GM13976 (cell line): ENCODE measurements at regions not wholly inside any gene's neighbourhood (a gene's known extent, or its start where the extent isn't known, plus 50 kb on each side); places are given as distances from the start of the nearest gene placed in this dataset.

ENCODE experiments used
- DNase-seq: peaks from one replicate; pipeline ENCODE4 v3.0.0; 2012; ENCODE audit warnings: low spot score
- CTCF ChIP-seq: IDR thresholded peaks from 2 replicates; pipeline ENCODE4 v1.5.1; 2012; ENCODE audit warnings: borderline replicate concordance, mild to moderate bottlenecking; ENCODE audit not compliant: insufficient read depth; ENCODE audit errors: extremely low read depth, missing control alignments, control extremely low read depth
- in situ Hi-C: fragments of 300-500 bp; cut with MboI; formaldehyde crosslinking; loops from one replicate; pipeline ENCODE4 v1.12.0; 2022; ENCODE audit warnings: low sequenced_read_pairs, mixed read lengths, inconsistent platforms; ENCODE audit not compliant: unreplicated experiment

- DNase-seq, result no peak
- in situ Hi-C loops, result no loop called here
- no peak for TF ChIP-seq CTCF
Measured at GRCh38 chr1:47684964-47685762, 247.3 kb downstream of the FOXD2 start.

GRCh38 chr1:47685763-47686066, 247.9 kb downstream of the FOXD2 start:
- DNase-seq, result no peak
- TF ChIP-seq CTCF, result no peak
- in situ Hi-C loops, result no loop called here

- TF ChIP-seq CTCF, result no peak
- no peak for DNase-seq
- in situ Hi-C loops, result no loop called here
Measured at GRCh38 chr1:47686731-47687630, 249.1 kb downstream of the FOXD2 start.

GRCh38 chr1:47687631-47688460, 250.0 kb downstream of the FOXD2 start:
- in situ Hi-C loops, result no loop called here
- TF ChIP-seq CTCF, result no peak

GRCh38 chr1:47688461-47689296, 250.8 kb downstream of the FOXD2 start:
- no peak for TF ChIP-seq CTCF
- in situ Hi-C loops, result no loop called here
- no peak for DNase-seq

More at GRCh38 chr1:47687631-47688460, 250.0 kb downstream of the FOXD2 start:
- no peak for DNase-seq

GRCh38 chr1:47689894-47690293, 252.1 kb downstream of the FOXD2 start:
- DNase-seq, result no peak
- no peak for TF ChIP-seq CTCF
- in situ Hi-C loops, result no loop called here
